ENCODE measurements at regions not wholly inside any gene's neighbourhood (a gene's known extent, or its start where the extent isn't known, plus 50 kb on each side); places are given as distances from the start of the nearest gene placed in this dataset.

DNA sequence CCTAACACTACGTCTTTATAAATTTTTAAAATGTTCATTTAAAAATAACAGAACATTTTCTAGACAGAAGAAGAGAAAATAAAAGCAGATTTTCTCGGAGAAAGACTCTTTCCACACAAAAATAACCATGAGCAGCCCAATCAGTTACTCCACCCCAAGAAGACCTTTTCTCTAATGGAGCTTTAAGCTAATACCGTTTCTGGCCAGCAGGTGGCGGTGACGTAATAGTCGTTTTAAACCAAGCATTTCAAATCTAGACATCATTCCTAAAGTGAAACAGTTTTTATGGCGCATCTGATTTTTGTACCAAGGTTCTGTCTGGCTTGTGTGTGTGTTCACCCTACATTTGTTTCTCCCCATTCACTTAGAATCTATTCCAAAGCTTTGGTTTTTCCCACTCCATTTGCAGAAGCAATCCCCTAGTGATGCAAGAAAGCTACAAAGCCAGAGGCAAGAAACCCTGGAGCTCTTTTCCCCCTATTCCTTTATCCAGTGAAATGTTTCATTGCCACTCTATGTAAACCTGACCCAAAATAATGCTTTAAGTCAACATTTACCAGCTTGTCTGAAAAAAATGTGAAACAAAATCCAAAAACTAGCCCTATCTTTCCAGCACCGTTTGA, 336.7 kb upstream of the IGF1R start (continued):
- TF ChIP-seq, protein P1, sequence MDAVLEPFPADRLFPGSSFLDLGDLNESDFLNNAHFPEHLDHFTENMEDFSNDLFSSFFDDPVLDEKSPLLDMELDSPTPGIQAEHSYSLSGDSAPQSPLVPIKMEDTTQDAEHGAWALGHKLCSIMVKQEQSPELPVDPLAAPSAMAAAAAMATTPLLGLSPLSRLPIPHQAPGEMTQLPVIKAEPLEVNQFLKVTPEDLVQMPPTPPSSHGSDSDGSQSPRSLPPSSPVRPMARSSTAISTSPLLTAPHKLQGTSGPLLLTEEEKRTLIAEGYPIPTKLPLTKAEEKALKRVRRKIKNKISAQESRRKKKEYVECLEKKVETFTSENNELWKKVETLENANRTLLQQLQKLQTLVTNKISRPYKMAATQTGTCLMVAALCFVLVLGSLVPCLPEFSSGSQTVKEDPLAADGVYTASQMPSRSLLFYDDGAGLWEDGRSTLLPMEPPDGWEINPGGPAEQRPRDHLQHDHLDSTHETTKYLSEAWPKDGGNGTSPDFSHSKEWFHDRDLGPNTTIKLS (IDR thresholded peaks at IDR 0.05; ENCODE audit: borderline replicate concordance, low read depth) = no peak
- no peak for TF ChIP-seq ATF1 (CRISPR knock-in tag; IDR thresholded peaks at IDR 0.05)
- peak; percentile 65 for TF ChIP-seq ATF1 (tag; IDR thresholded peaks at IDR 0.05)
- TF ChIP-seq CEBPG (CRISPR knock-in tag; IDR thresholded peaks at IDR 0.05) = no peak
- TF ChIP-seq CEBPG (tag; conservative IDR thresholded peaks at IDR 0.05 in 1 of 2, IDR thresholded peaks at IDR 0.05 in 1 of 2) = peak; percentile 74 to 83
- no peak for TF ChIP-seq CBX3 (IDR thresholded peaks at IDR 0.05; ENCODE audit: borderline replicate concordance in 1 of 2, low read length in 2 of 2)
- TF ChIP-seq, protein P2, sequence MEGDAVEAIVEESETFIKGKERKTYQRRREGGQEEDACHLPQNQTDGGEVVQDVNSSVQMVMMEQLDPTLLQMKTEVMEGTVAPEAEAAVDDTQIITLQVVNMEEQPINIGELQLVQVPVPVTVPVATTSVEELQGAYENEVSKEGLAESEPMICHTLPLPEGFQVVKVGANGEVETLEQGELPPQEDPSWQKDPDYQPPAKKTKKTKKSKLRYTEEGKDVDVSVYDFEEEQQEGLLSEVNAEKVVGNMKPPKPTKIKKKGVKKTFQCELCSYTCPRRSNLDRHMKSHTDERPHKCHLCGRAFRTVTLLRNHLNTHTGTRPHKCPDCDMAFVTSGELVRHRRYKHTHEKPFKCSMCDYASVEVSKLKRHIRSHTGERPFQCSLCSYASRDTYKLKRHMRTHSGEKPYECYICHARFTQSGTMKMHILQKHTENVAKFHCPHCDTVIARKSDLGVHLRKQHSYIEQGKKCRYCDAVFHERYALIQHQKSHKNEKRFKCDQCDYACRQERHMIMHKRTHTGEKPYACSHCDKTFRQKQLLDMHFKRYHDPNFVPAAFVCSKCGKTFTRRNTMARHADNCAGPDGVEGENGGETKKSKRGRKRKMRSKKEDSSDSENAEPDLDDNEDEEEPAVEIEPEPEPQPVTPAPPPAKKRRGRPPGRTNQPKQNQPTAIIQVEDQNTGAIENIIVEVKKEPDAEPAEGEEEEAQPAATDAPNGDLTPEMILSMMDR (IDR thresholded peaks at IDR 0.05 in 2 of 3, conservative IDR thresholded peaks at IDR 0.05 in 1 of 3; ENCODE audit: insufficient read depth in 2 of 3, low read depth in 1 of 3, low read length in 3 of 3) = peak; percentile 58 to 84 (median 64); a peak in 5 of 6 replicates
- TF ChIP-seq, protein P3, sequence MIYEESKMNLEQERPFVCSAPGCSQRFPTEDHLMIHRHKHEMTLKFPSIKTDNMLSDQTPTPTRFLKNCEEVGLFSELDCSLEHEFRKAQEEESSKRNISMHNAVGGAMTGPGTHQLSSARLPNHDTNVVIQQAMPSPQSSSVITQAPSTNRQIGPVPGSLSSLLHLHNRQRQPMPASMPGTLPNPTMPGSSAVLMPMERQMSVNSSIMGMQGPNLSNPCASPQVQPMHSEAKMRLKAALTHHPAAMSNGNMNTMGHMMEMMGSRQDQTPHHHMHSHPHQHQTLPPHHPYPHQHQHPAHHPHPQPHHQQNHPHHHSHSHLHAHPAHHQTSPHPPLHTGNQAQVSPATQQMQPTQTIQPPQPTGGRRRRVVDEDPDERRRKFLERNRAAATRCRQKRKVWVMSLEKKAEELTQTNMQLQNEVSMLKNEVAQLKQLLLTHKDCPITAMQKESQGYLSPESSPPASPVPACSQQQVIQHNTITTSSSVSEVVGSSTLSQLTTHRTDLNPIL (CRISPR knock-in tag; IDR thresholded peaks at IDR 0.05) = no peak
- TF ChIP-seq PCBP2 (IDR thresholded peaks at IDR 0.05; ENCODE audit: low read depth, low read length, poor library complexity, severe bottlenecking) = no peak
- TF ChIP-seq DPF2 (IDR thresholded peaks at IDR 0.05) = no peak
- no peak for TF ChIP-seq ZBED1 (IDR thresholded peaks at IDR 0.05)
- TF ChIP-seq CEBPB (tag; IDR thresholded peaks at IDR 0.05) = peak; percentile 80
- no peak for TF ChIP-seq STAT5A (IDR thresholded peaks at IDR 0.05; ENCODE audit: borderline replicate concordance, low read length)
- TF ChIP-seq ZNF143 (CRISPR knock-in tag; IDR thresholded peaks at IDR 0.05) = no peak
- TF ChIP-seq, protein P4, sequence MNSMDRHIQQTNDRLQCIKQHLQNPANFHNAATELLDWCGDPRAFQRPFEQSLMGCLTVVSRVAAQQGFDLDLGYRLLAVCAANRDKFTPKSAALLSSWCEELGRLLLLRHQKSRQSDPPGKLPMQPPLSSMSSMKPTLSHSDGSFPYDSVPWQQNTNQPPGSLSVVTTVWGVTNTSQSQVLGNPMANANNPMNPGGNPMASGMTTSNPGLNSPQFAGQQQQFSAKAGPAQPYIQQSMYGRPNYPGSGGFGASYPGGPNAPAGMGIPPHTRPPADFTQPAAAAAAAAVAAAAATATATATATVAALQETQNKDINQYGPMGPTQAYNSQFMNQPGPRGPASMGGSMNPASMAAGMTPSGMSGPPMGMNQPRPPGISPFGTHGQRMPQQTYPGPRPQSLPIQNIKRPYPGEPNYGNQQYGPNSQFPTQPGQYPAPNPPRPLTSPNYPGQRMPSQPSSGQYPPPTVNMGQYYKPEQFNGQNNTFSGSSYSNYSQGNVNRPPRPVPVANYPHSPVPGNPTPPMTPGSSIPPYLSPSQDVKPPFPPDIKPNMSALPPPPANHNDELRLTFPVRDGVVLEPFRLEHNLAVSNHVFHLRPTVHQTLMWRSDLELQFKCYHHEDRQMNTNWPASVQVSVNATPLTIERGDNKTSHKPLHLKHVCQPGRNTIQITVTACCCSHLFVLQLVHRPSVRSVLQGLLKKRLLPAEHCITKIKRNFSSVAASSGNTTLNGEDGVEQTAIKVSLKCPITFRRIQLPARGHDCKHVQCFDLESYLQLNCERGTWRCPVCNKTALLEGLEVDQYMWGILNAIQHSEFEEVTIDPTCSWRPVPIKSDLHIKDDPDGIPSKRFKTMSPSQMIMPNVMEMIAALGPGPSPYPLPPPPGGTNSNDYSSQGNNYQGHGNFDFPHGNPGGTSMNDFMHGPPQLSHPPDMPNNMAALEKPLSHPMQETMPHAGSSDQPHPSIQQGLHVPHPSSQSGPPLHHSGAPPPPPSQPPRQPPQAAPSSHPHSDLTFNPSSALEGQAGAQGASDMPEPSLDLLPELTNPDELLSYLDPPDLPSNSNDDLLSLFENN (IDR thresholded peaks at IDR 0.05; ENCODE audit: low read depth in 2 of 2, low read length in 2 of 2) = no peak
- no peak for TF ChIP-seq ZNF384 (IDR thresholded peaks at IDR 0.05; ENCODE audit: low read depth, low read length)
- no peak for TF ChIP-seq POLR2G (IDR thresholded peaks at IDR 0.05; ENCODE audit: low read depth, low read length)
- TF ChIP-seq, protein P5, sequence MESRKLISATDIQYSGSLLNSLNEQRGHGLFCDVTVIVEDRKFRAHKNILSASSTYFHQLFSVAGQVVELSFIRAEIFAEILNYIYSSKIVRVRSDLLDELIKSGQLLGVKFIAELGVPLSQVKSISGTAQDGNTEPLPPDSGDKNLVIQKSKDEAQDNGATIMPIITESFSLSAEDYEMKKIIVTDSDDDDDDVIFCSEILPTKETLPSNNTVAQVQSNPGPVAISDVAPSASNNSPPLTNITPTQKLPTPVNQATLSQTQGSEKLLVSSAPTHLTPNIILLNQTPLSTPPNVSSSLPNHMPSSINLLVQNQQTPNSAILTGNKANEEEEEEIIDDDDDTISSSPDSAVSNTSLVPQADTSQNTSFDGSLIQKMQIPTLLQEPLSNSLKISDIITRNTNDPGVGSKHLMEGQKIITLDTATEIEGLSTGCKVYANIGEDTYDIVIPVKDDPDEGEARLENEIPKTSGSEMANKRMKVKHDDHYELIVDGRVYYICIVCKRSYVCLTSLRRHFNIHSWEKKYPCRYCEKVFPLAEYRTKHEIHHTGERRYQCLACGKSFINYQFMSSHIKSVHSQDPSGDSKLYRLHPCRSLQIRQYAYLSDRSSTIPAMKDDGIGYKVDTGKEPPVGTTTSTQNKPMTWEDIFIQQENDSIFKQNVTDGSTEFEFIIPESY (CRISPR knock-in tag; IDR thresholded peaks at IDR 0.05) = no peak
- no peak for TF ChIP-seq NCOA6 (IDR thresholded peaks at IDR 0.05)
